K562 (cell line): ENCODE measurements at regions not wholly inside any gene's neighbourhood (a gene's known extent, or its start where the extent isn't known, plus 50 kb on each side); places are given as distances from the start of the nearest gene placed in this dataset.

Source experiments
- ADNP ChIP-seq: fragments of 200-800 bp; sonication (Bioruptor generic); IDR thresholded peaks from 2 replicates; pipeline ENCODE4 v1.6.1; 2016; ENCODE audit warnings: missing genetic modification characterization, missing compliant biosample characterization
- BRF2 ChIP-seq: IDR thresholded peaks from 3 replicates; pipeline ENCODE4 v1.6.1; 2011; ENCODE audit warnings: borderline replicate concordance, mild to moderate bottlenecking; ENCODE audit not compliant: insufficient read length, insufficient read depth
- CGGBP1 ChIP-seq: fragments of 250-450 bp; sonication (Bioruptor Pico); IDR thresholded peaks from 2 replicates; pipeline ENCODE4 v1.9.0; 2021; ENCODE audit warnings: mild to moderate bottlenecking
- MAFF ChIP-seq: IDR thresholded peaks from 2 replicates; pipeline ENCODE4 v1.6.1; 2012; ENCODE audit warnings: low read length, improper control_type of control experiment
- MBD2 ChIP-seq: sonication (generic); IDR thresholded peaks from 2 replicates; pipeline ENCODE4 v1.6.1; 2016; ENCODE audit warnings: low read depth, borderline replicate concordance
- MEF2A ChIP-seq: IDR thresholded peaks from 2 replicates; pipeline ENCODE4 v1.6.1; 2011; ENCODE audit warnings: low read depth, mild to moderate bottlenecking, low read length, moderate library complexity; ENCODE audit not compliant: control insufficient read depth
- MTA1 ChIP-seq: fragments of 450-650 bp; IDR thresholded peaks from 2 replicates; pipeline ENCODE4 v1.6.1; 2017; ENCODE audit warnings: borderline replicate concordance
- NONO ChIP-seq, 2 experiments: fragments of 200-400 bp in 1 of 2; fragments of 450-650 bp in 1 of 2; formaldehyde crosslinking in 1 of 2; IDR thresholded peaks; 2 replicates each; pipeline ENCODE4 v1.6.1; 2017; ENCODE audit warnings: low read depth in 2 of 2, mild to moderate bottlenecking in 2 of 2, moderate library complexity in 2 of 2, low read length in 1 of 2
- SIRT6 ChIP-seq: IDR thresholded peaks from one replicate; pipeline ENCODE4 v1.6.1; 2012; ENCODE audit warnings: low read depth, mild to moderate bottlenecking, control low read depth, inconsistent platforms, low read length, moderate library complexity
- TAL1 ChIP-seq: fragments of 450-650 bp; IDR thresholded peaks from 2 replicates; pipeline ENCODE4 v1.6.1; 2016; ENCODE audit warnings: mild to moderate bottlenecking
- ZHX1 ChIP-seq: fragments of 150-350 bp; conservative IDR thresholded peaks from 2 replicates; pipeline ENCODE4 v1.6.1; 2014; ENCODE audit warnings: low read length
- ZNF318 ChIP-seq, 2 experiments: fragments of 450-650 bp; IDR thresholded peaks; 2 replicates each; pipeline ENCODE4 v1.6.1; 2016; ENCODE audit warnings: mild to moderate bottlenecking in 2 of 2, borderline replicate concordance in 1 of 2, low read depth in 1 of 2, moderate library complexity in 1 of 2
- ZNF584 ChIP-seq: fragments of 200-800 bp; sonication (Bioruptor generic); IDR thresholded peaks from 2 replicates; pipeline ENCODE4 v1.6.1; 2016; ENCODE audit warnings: low read depth, mild to moderate bottlenecking, missing genetic modification characterization, missing compliant biosample characterization

- TF ChIP-seq ZNF318 (IDR thresholded peaks at IDR 0.05; ENCODE audit: borderline replicate concordance in 1 of 2, low read depth in 1 of 2) = no peak
- TF ChIP-seq BRF2 = no peak
- TF ChIP-seq NONO (IDR thresholded peaks at IDR 0.05; ENCODE audit: low read depth in 2 of 2, low read length in 1 of 2) = no peak
- no peak for TF ChIP-seq CGGBP1
- TF ChIP-seq MBD2 = no peak
- TF ChIP-seq ADNP (tag) = no peak
- no peak for TF ChIP-seq ZHX1
- no peak for TF ChIP-seq ZNF584 (CRISPR knock-in tag)
- no peak for TF ChIP-seq TAL1
- TF ChIP-seq MEF2A = no peak
- TF ChIP-seq SIRT6 = no peak
- no peak for TF ChIP-seq MAFF
- no peak for TF ChIP-seq MTA1
Observed at GRCh38 chr9:109996936-109997580, 210.9 kb downstream of the C9orf152 start (continued).
